ENCODE measurements at regions not wholly inside any gene's neighbourhood (a gene's known extent, or its start where the extent isn't known, plus 50 kb on each side); places are given as distances from the start of the nearest gene placed in this dataset.
"Not testable (repeated sequence)": the region's sequence is repeated elsewhere in the genome, so short reads cannot be mapped to it uniquely, and the experiment has no call there.

DNA sequence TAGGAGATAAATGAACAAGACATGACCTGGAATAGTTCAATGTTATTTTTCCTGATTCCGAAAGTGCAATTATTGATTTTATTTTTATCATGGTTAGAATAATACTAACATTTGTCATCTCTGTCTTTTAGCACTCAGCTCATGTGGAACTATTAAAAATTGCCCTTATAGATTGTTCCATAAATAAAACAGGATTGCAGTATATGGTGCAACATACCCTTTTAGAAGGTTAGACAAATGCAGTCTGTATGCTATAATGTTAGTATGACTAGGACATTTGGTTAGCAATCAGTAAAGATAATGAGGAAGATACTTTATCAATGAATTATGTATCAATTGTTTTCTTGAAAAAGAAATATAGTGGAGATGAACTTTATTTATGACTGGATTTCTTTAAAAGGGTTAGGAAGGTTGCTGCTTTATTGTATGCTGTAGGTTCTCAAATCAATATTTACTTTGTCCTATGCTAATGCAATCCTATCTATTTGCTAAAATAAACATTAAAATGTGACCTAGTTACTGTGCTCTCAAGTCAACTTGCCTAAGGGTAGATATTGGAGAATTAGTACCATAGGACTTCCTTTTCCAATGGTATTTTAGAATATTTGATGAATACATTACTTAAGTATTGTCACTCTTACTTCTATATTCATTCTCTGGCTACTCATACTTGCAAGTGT is 348.9 kb upstream of the ISL1 start:
- no peak for DNase-seq (ENCODE audit: low read depth)

- DNase-seq (ENCODE audit: low read depth): no peak
These were observed 343.6 kb upstream of the ISL1 start for GRCh38 chr5:51039424-51040329.

GRCh38 chr5:51043745-51044144 is 339.5 kb upstream of the ISL1 start:
- no peak for DNase-seq (ENCODE audit: low read depth)

DNA sequence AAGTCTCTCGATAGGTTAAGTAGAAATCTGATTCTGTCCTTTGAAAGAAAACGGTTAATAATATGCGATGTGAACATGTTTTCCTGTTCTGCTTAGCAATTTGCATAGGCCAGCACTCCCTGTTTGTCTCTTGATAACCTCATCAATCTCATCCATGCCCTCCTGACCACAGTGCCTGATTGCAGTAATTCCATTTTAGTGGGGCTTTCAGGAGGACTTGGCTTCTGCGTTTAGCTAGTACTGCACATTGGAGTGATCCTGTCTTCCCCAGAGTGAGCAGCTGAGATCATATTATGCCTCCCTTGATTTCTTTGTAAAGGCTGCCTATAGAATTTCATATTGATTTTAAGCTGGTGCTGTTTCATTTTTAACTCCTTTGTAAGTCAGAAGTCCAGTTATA is 335.9 kb upstream of the ISL1 start:
- no peak for DNase-seq (ENCODE audit: low read depth)

DNA sequence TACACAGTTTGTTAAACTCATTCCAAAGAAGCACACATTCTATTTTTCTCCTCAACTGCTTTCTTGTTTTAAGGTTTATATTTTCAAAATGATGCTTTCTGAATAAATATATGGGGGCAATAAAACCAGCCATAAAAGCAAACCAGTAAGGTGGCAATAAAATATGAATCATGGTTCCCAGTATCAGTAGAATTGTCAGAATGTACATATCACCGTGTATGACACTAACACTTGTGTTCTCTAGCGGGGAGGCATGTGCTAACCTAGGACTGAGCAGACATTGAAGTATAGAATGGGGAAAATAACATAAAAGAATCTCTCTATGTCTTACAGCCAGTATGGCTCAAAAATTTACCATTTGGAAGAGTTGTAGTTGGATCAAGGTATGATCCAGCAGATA is 329.9 kb upstream of the ISL1 start:
- DNase-seq (ENCODE audit: low read depth): no peak

- DNase-seq (ENCODE audit: low read depth): no peak
These were observed 322.3 kb upstream of the ISL1 start for GRCh38 chr5:51060953-51061352.

GRCh38 chr5:51072937-51073336 is 310.3 kb upstream of the ISL1 start:
- no peak for DNase-seq (ENCODE audit: low read depth)

- DNase-seq (ENCODE audit: low read depth): no peak
These were observed 300.5 kb upstream of the ISL1 start for GRCh38 chr5:51082741-51083140.

DNA sequence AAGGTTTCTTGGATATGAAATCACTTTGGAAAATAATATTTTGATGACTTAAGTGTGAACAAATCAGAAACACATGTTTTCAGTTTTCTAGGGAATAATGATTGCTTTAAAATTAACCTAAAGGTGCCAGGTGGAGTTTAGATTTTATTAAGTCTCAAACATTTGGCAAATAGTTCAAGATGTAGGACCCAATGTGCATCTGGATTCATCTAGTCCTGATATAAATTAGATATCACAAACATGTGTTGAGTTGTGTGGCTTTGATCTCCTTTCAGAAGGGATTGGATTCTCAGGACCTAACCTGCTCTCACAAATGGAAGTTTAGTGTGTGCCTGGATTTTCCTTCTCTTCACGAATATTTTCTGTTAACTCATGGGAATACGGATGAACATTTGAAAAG is 291.4 kb upstream of the ISL1 start:
- no peak for DNase-seq (ENCODE audit: low read depth)

- no peak for DNase-seq (ENCODE audit: low read depth)
These were observed 287.8 kb upstream of the ISL1 start for GRCh38 chr5:51095486-51095885.

GRCh38 chr5:51096859-51097258 is 286.4 kb upstream of the ISL1 start:
- DNase-seq (ENCODE audit: low read depth): no peak

- no peak for DNase-seq (ENCODE audit: low read depth)
These were observed 283.9 kb upstream of the ISL1 start for GRCh38 chr5:51099173-51099853.

DNA sequence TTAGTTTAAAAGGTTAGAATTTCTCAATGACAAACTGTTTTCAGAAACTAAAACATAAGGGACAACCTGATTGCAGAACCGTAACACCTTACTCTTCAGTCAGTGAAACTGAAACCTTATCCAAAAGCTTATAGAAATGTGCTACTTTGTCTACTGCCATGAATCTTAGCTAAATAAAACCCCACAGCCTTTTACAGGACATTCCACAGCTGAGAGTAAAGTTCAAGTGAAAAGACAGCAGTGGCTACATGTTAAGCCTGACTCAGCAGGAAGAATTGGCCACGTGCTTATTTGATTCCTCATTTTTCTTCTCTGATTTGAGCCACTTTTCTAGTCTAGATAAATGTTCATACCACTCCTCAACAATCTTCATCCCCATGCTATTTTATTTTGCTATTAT is 278.7 kb upstream of the ISL1 start:
- DNase-seq (ENCODE audit: low read depth): no peak

- no peak for DNase-seq (ENCODE audit: low read depth)
These were observed 273.4 kb upstream of the ISL1 start for GRCh38 chr5:51109786-51110410.

GRCh38 chr5:51131266-51131665 is 252.0 kb upstream of the ISL1 start:
- no peak for DNase-seq (ENCODE audit: low read depth)

GRCh38 chr5:51138164-51138563 is 245.1 kb upstream of the ISL1 start:
- DNase-seq (ENCODE audit: low read depth): no peak

DNA sequence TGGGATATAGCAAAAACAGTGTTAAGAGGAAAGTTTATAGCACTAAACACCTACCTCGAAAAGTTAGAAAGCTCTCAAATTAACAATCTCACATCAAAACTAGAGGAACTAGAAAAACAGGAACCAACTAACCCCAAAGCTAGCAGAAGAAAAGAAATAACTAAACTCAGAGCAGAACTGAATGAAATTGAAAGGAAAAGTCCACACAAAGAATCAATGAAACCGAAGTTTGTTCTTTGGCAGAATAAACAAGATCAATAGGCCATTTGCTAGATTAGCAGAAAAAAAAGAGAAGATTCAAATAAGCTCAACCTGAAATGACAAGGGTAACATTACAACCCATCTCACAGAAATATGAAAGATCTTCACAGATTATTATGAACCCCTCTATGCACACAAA is 234.8 kb upstream of the ISL1 start:
- DNase-seq (ENCODE audit: low read depth): no peak

GRCh38 chr5:51156222-51156621 is 227.0 kb upstream of the ISL1 start:
- no peak for DNase-seq (ENCODE audit: low read depth)

DNA sequence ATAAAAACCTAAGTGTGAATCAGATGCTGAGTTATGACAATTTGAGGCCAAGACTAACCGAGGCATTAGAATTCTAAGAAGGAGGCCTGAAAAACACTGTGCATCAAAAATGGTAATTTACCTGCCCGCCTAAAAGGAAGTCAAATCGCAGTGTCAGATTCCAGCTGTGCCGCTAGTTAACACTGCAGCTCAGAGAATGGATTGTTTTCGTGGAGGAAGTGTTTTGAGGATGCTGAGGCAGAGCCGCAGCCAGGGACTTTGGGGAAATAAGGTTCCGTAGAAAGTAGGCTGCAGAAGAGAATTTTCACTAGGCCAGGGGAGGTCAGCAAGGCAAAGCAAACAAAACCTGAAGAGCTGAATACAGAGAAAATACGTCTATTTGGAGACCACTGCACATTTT is 226.4 kb upstream of the ISL1 start:
- DNase-seq (ENCODE audit: low read depth): no peak

- no peak for DNase-seq (ENCODE audit: low read depth)
These were observed 224.1 kb upstream of the ISL1 start for GRCh38 chr5:51159164-51159563.

- DNase-seq (ENCODE audit: low read depth): no peak
These were observed 223.6 kb upstream of the ISL1 start for GRCh38 chr5:51159606-51160005.

GRCh38 chr5:51162245-51162644 is 221.0 kb upstream of the ISL1 start:
- no peak for DNase-seq (ENCODE audit: low read depth)

- DNase-seq (ENCODE audit: low read depth): not testable (repeated sequence)
These were observed 217.6 kb upstream of the ISL1 start for GRCh38 chr5:51165621-51166020.

Data from activated gamma-delta T cell treated with anti-CD3 and anti-CD28 coated beads, Interleukin-2, amount 50 U/mL, for 16 hours (primary cell).